ENCODE measurements at regions not wholly inside any gene's neighbourhood (a gene's known extent, or its start where the extent isn't known, plus 50 kb on each side); places are given as distances from the start of the nearest gene placed in this dataset.

DNA sequence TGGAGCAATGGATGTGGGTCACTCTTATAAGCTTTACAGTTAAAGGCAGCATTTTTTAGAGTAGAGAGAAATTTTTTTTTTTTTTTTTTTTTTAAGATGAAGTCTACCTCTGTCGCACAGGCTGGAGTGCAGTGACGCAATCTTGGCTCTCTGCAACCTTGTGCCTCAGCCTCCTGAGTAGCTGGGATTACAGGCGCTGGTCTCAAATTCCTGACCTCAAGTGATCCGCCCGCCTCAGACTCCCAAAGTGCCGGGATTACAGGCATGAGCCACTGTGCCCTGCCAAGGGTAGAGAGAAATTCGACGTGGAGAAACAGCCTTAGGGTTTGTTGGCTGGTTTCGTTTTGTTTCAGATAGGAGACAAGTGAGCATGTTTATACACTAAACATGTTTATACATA, 594.2 kb upstream of the ADAMTS5 start:
- no peak overlapping the region for H3K27ac ChIP-seq (ENCODE audit: low read length in 2 of 2)
- 100% methylated on average over 2 of the region's 9 CpGs for WGBS (ENCODE audit: insufficient coverage)
- no peak for DNase-seq
- no peaks in the 10 kb centered on the region for H3K9me3 ChIP-seq (ENCODE audit: control extremely low read depth in 1 of 3, control insufficient read depth in 2 of 3, insufficient read depth in 1 of 3, low read length in 2 of 3)
- no peak overlapping the region for H3K9ac ChIP-seq (ENCODE audit: low read length)
- TF ChIP-seq, protein P1, sequence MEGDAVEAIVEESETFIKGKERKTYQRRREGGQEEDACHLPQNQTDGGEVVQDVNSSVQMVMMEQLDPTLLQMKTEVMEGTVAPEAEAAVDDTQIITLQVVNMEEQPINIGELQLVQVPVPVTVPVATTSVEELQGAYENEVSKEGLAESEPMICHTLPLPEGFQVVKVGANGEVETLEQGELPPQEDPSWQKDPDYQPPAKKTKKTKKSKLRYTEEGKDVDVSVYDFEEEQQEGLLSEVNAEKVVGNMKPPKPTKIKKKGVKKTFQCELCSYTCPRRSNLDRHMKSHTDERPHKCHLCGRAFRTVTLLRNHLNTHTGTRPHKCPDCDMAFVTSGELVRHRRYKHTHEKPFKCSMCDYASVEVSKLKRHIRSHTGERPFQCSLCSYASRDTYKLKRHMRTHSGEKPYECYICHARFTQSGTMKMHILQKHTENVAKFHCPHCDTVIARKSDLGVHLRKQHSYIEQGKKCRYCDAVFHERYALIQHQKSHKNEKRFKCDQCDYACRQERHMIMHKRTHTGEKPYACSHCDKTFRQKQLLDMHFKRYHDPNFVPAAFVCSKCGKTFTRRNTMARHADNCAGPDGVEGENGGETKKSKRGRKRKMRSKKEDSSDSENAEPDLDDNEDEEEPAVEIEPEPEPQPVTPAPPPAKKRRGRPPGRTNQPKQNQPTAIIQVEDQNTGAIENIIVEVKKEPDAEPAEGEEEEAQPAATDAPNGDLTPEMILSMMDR (IDR thresholded peaks at IDR 0.05) = no peak
- H2AFZ ChIP-seq (ENCODE audit: insufficient read depth, low read depth, low read length, poor library complexity, severe bottlenecking) = no peak overlapping the region
- intact Hi-C loops (cut with micrococcal nuclease) = loop anchor here (5.0 kb wide), 1 partner anchor 34 kb away; no protein-coding TSS in a partner anchor
- no peak overlapping the region for H3K4me3 ChIP-seq (ENCODE audit: control extremely low read depth in 1 of 5, extremely low read depth in 1 of 5, insufficient read depth in 1 of 5, low read depth in 2 of 5, low read length in 4 of 5)
- H3K36me3 ChIP-seq (replicated peaks in 1 of 2; ENCODE audit: control extremely low read depth in 1 of 2, control insufficient read depth in 1 of 2, extremely low read depth in 1 of 2, insufficient read depth in 2 of 2, low read length in 1 of 2) = no peaks in the 10 kb centered on the region
- H3K79me2 ChIP-seq (ENCODE audit: control insufficient read depth, insufficient read depth, low read length) = no peaks in the 10 kb centered on the region
- H3K4me1 Mint-ChIP-seq = no peaks in the 10 kb centered on the region
- ChIA-PET POLR2A (no interaction called here), CTCF (no interaction called here)
- H4K20me1 ChIP-seq (ENCODE audit: control insufficient read depth, insufficient read depth, low read length, poor library complexity, severe bottlenecking) = no peaks in the 10 kb centered on the region
- no peak overlapping the region for H3K4me2 ChIP-seq (replicated peaks; ENCODE audit: low read depth, low read length, poor library complexity, severe bottlenecking)
- H3K4me1 ChIP-seq (ENCODE audit: control insufficient read depth in 2 of 2, insufficient read depth in 2 of 2, low read length in 2 of 2) = no peaks in the 10 kb centered on the region
- peaks cover 2% of the 10 kb centered on the region for H3K9me3 Mint-ChIP-seq (ENCODE audit: insufficient read depth)
- H3K27me3 Mint-ChIP-seq = no peaks in the 10 kb centered on the region
- ATAC-seq (ENCODE audit: low read depth) = no peak
- no peak overlapping the region for H3K27ac Mint-ChIP-seq
- H3K4me3 Mint-ChIP-seq = no peak overlapping the region
- H3K27me3 ChIP-seq (replicated peaks in 1 of 4; ENCODE audit: control extremely low read depth in 1 of 4, control insufficient read depth in 3 of 4, insufficient read depth in 4 of 4, low read length in 3 of 4) = no peaks in the 10 kb centered on the region

DNA sequence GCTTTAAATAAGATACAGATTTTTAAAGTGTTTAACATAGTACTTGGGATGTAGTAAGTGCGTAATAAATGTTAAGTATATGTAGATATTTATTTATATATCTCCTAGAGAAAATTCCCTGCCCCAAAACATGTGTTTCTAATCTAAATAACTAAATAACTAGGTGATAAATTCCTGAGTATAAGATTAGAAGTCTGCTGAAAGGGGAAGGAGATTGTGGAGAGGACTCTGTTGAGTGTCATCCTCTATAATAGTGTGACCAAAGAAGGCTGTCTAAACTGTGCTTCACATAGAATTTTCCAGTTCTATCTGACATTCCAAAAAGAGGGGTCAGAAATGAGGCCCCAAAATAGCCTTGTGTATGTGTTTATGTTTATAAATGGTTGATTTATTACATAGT, 590.5 kb upstream of the ADAMTS5 start:
- peaks cover 2% of the 10 kb centered on the region for H3K9me3 Mint-ChIP-seq (ENCODE audit: insufficient read depth)
- H3K27me3 ChIP-seq (replicated peaks in 1 of 4; ENCODE audit: control extremely low read depth in 1 of 4, control insufficient read depth in 3 of 4, insufficient read depth in 4 of 4, low read length in 3 of 4) = no peaks in the 10 kb centered on the region
- no peaks in the 10 kb centered on the region for H3K36me3 ChIP-seq (replicated peaks in 1 of 2; ENCODE audit: control extremely low read depth in 1 of 2, control insufficient read depth in 1 of 2, extremely low read depth in 1 of 2, insufficient read depth in 2 of 2, low read length in 1 of 2)
- H3K4me2 ChIP-seq (replicated peaks; ENCODE audit: low read depth, low read length, poor library complexity, severe bottlenecking) = no peak overlapping the region
- H3K27ac Mint-ChIP-seq = no peak overlapping the region
- intact Hi-C loops (cut with micrococcal nuclease) = no loop called here
- H3K4me1 ChIP-seq (ENCODE audit: control insufficient read depth in 2 of 2, insufficient read depth in 2 of 2, low read length in 2 of 2) = no peaks in the 10 kb centered on the region
- H3K4me3 ChIP-seq (ENCODE audit: control extremely low read depth in 1 of 5, extremely low read depth in 1 of 5, insufficient read depth in 1 of 5, low read depth in 2 of 5, low read length in 4 of 5) = no peak overlapping the region
- H3K4me1 Mint-ChIP-seq = no peaks in the 10 kb centered on the region
- ATAC-seq (ENCODE audit: low read depth) (no peak), DNase-seq (no peak)
- H3K9ac ChIP-seq (ENCODE audit: low read length) = no peak overlapping the region
- WGBS (ENCODE audit: insufficient coverage) = no CpG with 5 or more reads among the region's 1 CpG
- peaks cover 0 to under 1% (median 0%) of the 10 kb centered on the region in 3 donors for H3K9me3 ChIP-seq (ENCODE audit: control extremely low read depth in 1 of 3, control insufficient read depth in 2 of 3, insufficient read depth in 1 of 3, low read length in 2 of 3)
- H3K4me3 Mint-ChIP-seq = no peak overlapping the region
- ChIA-PET CTCF (no interaction called here), POLR2A (no interaction called here)
- H3K27me3 Mint-ChIP-seq = no peaks in the 10 kb centered on the region
- no peak overlapping the region for H3K27ac ChIP-seq (ENCODE audit: low read length in 2 of 2)
- H2AFZ ChIP-seq (ENCODE audit: insufficient read depth, low read depth, low read length, poor library complexity, severe bottlenecking) = no peak overlapping the region
- H4K20me1 ChIP-seq (ENCODE audit: control insufficient read depth, insufficient read depth, low read length, poor library complexity, severe bottlenecking) = no peaks in the 10 kb centered on the region
- no peak for TF ChIP-seq EZH2 (IDR thresholded peaks at IDR 0.05; ENCODE audit: borderline replicate concordance, insufficient read depth, low read depth, low read length, poor library complexity, severe bottlenecking)
- TF ChIP-seq, protein P1 (IDR thresholded peaks at IDR 0.05) = no peak
- no peaks in the 10 kb centered on the region for H3K79me2 ChIP-seq (ENCODE audit: control insufficient read depth, insufficient read depth, low read length)
